Mammary epithelial cell (primary cell): ENCODE measurements at regions not wholly inside any gene's neighbourhood (a gene's known extent, or its start where the extent isn't known, plus 50 kb on each side); places are given as distances from the start of the nearest gene placed in this dataset.

Experiments used
- CTCF ChIP-seq, 2 donors: IDR thresholded peaks in 1 of 2; conservative IDR thresholded peaks in 1 of 2; 2 replicates each; pipeline ENCODE4 v1.5.1; 2011 to 2012; ENCODE audit warnings: inconsistent platforms in 2 of 2, low read length in 2 of 2, mild to moderate bottlenecking in 2 of 2, control low read depth in 1 of 2, low read depth in 1 of 2; ENCODE audit not compliant: insufficient read depth in 1 of 2; ENCODE audit errors: extremely low read depth in 1 of 2
- EZH2 ChIP-seq: IDR thresholded peaks from 2 replicates; pipeline ENCODE4 v1.6.1; 2012; ENCODE audit warnings: low read length, inconsistent platforms, borderline replicate concordance

- TF ChIP-seq CTCF (conservative IDR thresholded peaks at IDR 0.05 in 1 of 2, IDR thresholded peaks at IDR 0.05 in 1 of 2; ENCODE audit: extremely low read depth in 1 of 2, insufficient read depth in 1 of 2, low read depth in 1 of 2, low read length in 2 of 2) (no peak), EZH2 (no peak)
Measured at GRCh38 chrX:26334232-26334631, 118.3 kb downstream of the MAGEB5 start.
